ENCODE measurements at regions not wholly inside any gene's neighbourhood (a gene's known extent, or its start where the extent isn't known, plus 50 kb on each side); places are given as distances from the start of the nearest gene placed in this dataset.
A peak's percentile ranks its signal among the peaks of the same experiment; 100 is the strongest.

DNA sequence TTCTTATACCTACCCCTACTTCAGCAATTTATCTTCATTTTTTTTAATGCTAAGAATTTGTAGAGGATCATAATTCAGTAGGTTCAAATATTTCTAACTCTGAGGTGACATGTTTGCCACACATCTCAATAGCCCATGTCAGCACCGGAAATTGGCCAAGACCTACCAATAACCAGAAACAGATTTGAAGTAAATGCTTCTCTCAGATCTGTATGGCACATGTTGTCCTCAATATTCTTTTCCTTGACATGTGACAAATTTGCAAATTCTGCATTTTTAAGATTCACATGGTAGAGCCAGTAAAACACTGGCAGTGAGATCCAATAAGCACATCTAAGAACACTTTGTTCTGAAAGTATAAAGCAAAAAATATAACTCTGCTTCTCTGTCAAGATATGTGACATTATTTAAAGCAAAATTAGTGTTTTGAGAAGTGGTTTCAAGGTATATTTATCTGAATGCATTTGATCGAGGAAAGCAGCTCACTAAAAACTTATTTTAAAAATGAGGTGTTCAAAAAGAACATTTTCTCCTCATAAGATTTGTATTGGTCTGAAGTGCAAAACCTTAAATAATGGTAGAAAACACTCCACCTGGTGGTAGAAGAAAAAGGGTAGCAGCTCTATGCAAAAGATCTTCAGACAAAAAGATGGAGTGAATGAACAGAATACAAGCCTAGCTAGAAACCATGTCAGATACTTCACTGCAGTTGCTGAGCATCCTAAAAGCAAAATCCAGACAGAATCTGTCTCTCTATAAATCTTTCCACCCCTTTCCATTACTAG, 513.8 kb upstream of the FAM241A start:
- TF ChIP-seq, protein P1, sequence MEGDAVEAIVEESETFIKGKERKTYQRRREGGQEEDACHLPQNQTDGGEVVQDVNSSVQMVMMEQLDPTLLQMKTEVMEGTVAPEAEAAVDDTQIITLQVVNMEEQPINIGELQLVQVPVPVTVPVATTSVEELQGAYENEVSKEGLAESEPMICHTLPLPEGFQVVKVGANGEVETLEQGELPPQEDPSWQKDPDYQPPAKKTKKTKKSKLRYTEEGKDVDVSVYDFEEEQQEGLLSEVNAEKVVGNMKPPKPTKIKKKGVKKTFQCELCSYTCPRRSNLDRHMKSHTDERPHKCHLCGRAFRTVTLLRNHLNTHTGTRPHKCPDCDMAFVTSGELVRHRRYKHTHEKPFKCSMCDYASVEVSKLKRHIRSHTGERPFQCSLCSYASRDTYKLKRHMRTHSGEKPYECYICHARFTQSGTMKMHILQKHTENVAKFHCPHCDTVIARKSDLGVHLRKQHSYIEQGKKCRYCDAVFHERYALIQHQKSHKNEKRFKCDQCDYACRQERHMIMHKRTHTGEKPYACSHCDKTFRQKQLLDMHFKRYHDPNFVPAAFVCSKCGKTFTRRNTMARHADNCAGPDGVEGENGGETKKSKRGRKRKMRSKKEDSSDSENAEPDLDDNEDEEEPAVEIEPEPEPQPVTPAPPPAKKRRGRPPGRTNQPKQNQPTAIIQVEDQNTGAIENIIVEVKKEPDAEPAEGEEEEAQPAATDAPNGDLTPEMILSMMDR (conservative IDR thresholded peaks at IDR 0.05; ENCODE audit: control insufficient read depth, insufficient read depth, low read depth, low read length) = peak; percentile 54
- no peak overlapping the region for H3K4me3 ChIP-seq (ENCODE audit: control insufficient read depth, low read depth, low read length)
- peak; percentile 38 for DNase-seq (ENCODE audit: low read depth)

DNA sequence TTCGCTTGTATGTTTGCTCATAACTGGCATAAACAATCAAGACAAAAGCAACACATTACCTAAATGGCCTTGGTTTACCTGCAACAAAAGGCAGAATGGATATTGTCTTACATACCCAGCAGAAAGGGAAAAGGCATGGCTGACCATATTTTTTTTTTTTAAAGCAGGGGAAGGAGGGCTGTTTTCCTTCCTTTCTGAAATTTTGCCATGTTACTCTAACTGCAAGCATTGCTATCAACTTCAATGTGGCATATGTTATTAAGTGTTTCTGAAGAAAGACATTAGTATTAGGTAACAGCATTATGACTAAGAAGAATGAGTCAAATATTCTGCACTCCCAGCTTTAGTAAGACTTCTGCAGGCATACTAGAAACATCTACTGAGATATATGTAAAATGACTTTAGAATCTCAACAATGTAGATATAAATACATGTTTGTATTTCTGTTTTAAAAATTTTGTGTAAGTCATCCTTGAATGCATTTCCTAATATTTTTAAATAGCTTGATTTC, 512.6 kb upstream of the FAM241A start:
- no peak overlapping the region for H3K4me3 ChIP-seq (ENCODE audit: control insufficient read depth, low read depth, low read length)
- DNase-seq (ENCODE audit: low read depth) = peak; percentile 76
- TF ChIP-seq, protein P1 (conservative IDR thresholded peaks at IDR 0.05; ENCODE audit: control insufficient read depth, insufficient read depth, low read depth, low read length) = no peak

DNA sequence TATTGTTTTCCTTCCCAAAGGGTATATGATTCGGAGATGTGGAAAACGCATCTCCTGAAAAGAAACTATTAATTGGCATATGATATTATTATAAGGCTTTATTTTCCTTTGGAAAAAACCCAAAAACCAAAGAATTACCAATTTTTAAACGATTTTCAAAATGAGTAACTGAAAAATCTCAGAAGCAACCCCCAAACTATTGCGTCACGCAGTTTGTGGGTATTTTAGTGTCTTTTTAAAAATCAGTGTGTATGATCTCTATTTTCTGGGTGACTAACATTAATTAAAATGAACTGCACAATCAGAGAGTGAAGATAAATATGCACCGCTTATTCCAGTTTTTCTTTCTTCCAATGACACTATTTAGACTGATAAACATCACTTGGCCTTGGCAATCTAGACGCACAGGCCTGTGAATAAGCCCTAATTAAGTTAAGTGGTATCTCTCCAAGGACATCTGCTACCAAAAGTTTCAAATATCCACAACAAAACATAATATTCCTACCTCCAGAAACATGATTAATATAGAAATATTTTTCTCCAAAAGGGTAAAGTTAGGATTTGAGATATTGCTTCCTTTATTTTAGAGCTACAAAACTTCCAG, 511.5 kb upstream of the FAM241A start:
- no peak for DNase-seq (ENCODE audit: low read depth)
- TF ChIP-seq, protein P1 (conservative IDR thresholded peaks at IDR 0.05; ENCODE audit: control insufficient read depth, insufficient read depth, low read depth, low read length) = no peak
- H3K4me3 ChIP-seq (ENCODE audit: control insufficient read depth, low read depth, low read length) = no peak overlapping the region

DNA sequence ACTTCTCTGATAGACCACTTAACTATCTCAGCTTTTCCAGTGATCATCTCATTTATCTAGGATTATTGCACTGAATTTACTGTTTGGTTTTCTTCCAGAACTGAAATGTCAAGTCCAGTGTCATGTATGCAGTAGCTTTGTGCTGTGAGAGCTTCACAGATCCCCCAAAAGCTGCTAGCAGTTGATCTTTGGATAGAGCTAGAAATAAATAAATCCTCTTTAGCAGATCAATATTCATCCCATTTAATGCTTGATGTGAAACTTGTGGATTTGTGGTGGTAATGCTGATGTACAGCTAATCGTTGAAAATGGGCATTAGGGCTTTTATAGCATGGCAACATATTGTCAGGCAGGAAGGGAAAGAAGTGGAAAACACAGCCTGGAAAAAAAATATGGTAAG, 509.6 kb upstream of the FAM241A start:
- TF ChIP-seq, protein P1 (conservative IDR thresholded peaks at IDR 0.05; ENCODE audit: control insufficient read depth, insufficient read depth, low read depth, low read length) = no peak
- H3K4me3 ChIP-seq (ENCODE audit: control insufficient read depth, low read depth, low read length) = no peak overlapping the region
- DNase-seq (ENCODE audit: low read depth) = no peak

DNA sequence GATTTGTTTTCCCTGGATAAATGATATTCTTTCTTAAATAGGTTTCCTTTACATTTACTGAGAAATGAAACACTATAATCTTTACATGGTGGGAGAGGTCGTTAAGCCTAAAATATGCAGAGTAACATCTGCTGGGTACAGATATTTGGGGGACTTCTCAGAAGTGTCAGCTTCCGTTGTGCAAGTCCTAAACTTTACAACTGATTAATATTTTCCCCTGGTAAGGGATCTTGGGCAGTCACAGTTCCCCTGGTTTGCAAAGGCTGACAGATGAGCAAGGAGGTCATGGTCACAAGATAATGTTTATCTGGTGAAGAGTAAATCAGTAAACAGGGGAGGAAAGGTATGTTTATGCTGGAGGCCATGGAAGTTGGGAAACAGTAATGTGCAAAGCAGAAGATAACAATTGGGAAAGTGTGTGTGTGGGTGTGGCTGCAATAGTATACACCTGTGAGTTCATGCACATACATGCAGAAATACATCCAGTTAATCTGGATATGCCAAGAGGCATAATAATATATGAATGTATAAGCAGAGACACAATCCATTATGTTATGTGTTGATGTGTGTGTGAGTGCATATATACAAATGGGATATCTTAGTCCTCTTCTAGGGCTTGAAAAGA, 508.2 kb upstream of the FAM241A start:
- no peak for DNase-seq (ENCODE audit: low read depth)
- no peak overlapping the region for H3K4me3 ChIP-seq (ENCODE audit: control insufficient read depth, low read depth, low read length)
- TF ChIP-seq, protein P1 (conservative IDR thresholded peaks at IDR 0.05; ENCODE audit: control insufficient read depth, insufficient read depth, low read depth, low read length) = no peak

DNA sequence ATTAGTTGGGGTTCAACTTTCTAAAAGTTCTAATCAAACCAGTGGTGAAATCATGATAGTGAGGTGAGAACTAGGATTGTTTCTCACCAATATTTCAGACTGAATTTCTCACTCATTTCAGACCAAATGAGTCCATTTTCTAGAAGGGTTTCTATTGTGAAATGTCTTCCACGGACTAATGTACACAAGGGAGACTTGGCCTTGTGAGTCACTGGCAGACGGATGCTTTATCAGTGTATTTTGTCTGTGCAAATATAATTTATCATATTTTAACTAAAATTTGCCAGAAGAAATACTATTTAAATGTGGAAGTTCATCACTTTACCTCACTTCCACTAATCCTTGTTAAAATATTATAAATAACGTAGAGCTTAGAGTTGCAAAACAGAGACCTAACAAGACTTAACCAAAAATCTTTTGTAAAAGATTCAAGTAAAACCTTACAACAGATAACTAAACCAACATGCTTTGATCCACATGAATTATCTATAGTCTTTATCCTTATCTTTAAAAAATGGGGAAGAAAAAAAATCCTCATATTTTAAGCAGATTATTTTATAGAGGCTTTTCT, 506.0 kb upstream of the FAM241A start:
- peak; percentile 64 for DNase-seq (ENCODE audit: low read depth)
- TF ChIP-seq, protein P1 (conservative IDR thresholded peaks at IDR 0.05; ENCODE audit: control insufficient read depth, insufficient read depth, low read depth, low read length) = no peak
- no peak overlapping the region for H3K4me3 ChIP-seq (ENCODE audit: control insufficient read depth, low read depth, low read length)

All from fibroblast of mammary gland (primary cell).